GM18511 (cell line): ENCODE measurements at regions not wholly inside any gene's neighbourhood (a gene's known extent, or its start where the extent isn't known, plus 50 kb on each side); places are given as distances from the start of the nearest gene placed in this dataset.
"Not testable (repeated sequence)": the region's sequence is repeated elsewhere in the genome, so short reads cannot be mapped to it uniquely, and the experiment has no call there.

Experiments used
- ATAC-seq: cut with Tn5 transposase; IDR thresholded peaks from one replicate; pipeline ENCODE4 v1.9.1; 2021; ENCODE audit warnings: mild to moderate bottlenecking, moderate library complexity; ENCODE audit not compliant: unreplicated experiment

DNA sequence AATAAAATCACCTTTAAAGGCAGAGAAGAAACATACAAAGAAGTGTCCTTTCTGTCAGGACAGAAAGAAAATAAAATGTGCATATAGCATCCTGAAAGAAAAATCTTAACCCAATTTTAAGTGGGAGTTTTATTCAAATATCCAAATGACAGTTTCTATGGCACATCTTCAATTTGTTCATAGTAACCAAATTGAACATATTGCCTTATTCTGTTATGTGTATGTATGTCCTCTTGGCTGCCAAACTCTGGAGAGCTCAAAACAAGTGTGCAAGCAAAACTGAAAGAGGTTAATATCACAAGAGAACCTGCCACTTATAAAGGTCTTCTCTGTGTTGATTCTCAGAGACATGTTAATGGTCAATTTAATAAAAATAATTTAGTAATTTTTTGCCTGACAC, 334.7 kb downstream of the BCKDHB start:
- ATAC-seq: no peak

GRCh38 chr6:80440496-80441115, 334.1 kb downstream of the BCKDHB start:
- no peak for ATAC-seq

- ATAC-seq: no peak
Observed at GRCh38 chr6:80439721-80440470, 333.4 kb downstream of the BCKDHB start.

GRCh38 chr6:80438772-80439171, 332.3 kb downstream of the BCKDHB start:
- ATAC-seq: no peak

DNA sequence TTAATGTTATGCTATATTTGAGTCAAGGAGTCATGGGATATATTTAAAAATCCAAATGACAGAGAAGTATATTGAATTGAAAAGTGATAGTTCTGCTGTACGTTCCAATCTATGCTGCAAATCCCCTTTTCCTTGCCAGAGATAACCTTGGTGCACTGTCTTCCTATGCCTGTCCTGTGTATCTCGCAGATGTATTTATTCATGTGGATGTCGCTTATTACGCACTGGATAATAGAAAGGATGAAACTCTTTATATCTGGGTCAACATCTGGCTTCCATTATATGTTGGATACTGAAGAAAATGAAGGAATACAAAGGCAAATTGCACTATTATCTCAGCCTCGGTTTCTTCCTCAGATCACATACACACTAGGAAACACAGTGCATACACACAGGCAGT, 331.3 kb downstream of the BCKDHB start:
- no peak for ATAC-seq

GRCh38 chr6:80437221-80437620, 330.8 kb downstream of the BCKDHB start:
- no peak for ATAC-seq

GRCh38 chr6:80436663-80437062, 330.2 kb downstream of the BCKDHB start:
- ATAC-seq: no peak

- no peak for ATAC-seq
Observed at GRCh38 chr6:80435457-80435856, 329.0 kb downstream of the BCKDHB start.

GRCh38 chr6:80434691-80435350, 328.4 kb downstream of the BCKDHB start:
- ATAC-seq: no peak

DNA sequence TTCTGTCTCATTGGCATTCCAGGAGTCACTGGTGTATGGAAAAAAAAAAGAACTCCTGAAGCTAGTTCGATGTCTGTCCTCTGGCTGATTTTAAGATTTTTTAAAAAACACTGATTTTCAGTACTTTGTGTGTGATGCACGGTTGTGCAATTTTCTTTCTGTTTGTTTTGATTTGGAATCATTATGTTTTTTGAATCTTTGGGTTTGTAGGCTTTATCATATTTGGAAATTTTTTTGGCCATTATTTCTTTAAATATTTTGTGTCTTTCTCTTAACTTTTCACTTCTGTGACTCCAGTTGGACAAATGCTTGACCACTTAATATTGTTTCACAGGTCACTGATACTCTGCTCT, 327.2 kb downstream of the BCKDHB start:
- ATAC-seq: no peak

GRCh38 chr6:80433010-80433672, 326.7 kb downstream of the BCKDHB start:
- ATAC-seq: no peak

- ATAC-seq: no peak
Observed at GRCh38 chr6:80425089-80425823, 318.8 kb downstream of the BCKDHB start.

DNA sequence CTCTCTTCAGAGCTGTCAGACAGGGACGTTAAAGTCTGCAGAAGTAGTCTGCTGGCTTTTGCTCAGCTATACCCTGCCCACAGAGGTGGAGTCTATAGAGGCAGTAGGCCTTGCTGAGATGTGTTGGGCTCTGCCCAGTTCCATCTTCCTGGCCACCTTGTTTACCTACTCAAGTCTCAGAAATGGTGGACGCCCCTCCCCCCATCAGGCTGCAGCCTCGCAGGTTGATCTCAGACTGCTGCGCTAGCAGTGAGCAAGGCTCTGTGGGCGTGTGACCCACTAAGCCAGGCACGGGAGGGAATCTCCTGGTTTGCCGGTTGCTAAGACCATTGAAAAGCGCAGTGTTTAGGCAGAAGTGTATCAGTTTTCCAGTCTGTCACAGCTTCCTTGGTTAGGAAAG, 305.0 kb downstream of the BCKDHB start:
- ATAC-seq: no peak

- ATAC-seq: not testable (repeated sequence)
Observed at GRCh38 chr6:80407976-80408375, 301.5 kb downstream of the BCKDHB start.

GRCh38 chr6:80404889-80405288, 298.4 kb downstream of the BCKDHB start:
- ATAC-seq: no peak

DNA sequence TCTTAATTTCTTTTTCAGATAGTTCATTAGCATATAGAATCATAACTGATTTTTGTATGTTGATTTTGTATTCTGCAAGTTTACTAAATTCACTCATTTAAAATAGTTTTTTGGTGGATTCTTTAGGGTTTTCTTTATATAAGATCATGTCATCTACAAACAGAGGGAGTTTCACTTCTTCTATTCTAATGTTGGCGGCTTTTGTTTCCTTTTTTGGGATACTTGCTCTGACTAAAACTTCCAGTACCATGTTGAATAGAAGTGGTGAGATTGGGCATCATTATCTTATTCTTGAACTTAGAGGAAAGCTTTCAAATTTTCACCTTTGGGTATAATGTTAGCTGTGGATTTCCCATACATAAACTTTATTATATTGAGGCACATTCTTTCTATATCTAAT, 296.9 kb downstream of the BCKDHB start:
- no peak for ATAC-seq

DNA sequence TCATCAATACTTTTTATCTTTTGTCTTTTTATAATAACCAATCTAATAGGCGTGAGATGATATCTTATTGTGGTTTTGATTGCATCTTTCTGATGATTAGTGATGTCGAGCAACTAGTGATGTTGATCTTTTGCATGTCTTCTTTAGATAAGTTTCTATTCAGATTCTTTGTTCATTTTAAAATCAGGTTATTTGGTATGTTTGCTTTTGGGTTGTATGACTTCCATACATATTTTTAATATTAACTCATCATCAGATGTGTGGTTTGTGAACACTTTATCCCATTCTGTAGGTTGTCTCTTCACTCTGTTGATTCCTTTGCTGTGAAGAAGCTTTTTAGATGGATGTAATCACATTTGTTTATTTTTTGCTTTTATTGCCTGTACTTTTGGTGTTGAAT, 295.8 kb downstream of the BCKDHB start:
- no peak for ATAC-seq
